Lung (tissue), 11 donors: ENCODE measurements at regions not wholly inside any gene's neighbourhood (a gene's known extent, or its start where the extent isn't known, plus 50 kb on each side); places are given as distances from the start of the nearest gene placed in this dataset.

Experiments used
- ATAC-seq: fragments of 200-7000 bp; cut with Tn5 transposase; one replicate; pipeline ENCODE4 v1.9.1; 2020; ENCODE audit warnings: moderate number of reproducible peaks; ENCODE audit not compliant: insufficient read depth, low FRiP score
- DNase-seq, 3 donors: peaks; one replicate each; pipeline ENCODE4 v3.0.0-alpha.2; 2013 to 2017
- H3K27ac ChIP-seq, 2 donors: one replicate each; pipeline ENCODE4 v1.5.1; 2013; ENCODE audit warnings: mild to moderate bottlenecking in 2 of 2, moderate library complexity in 2 of 2, control low read depth in 1 of 2, inconsistent platforms in 1 of 2, low read depth in 1 of 2, low read length in 1 of 2
- H3K27me3 ChIP-seq, 3 donors: one replicate each; pipeline ENCODE4 v1.5.1; 2013; ENCODE audit warnings: low read length in 2 of 3; ENCODE audit not compliant: control insufficient read depth in 3 of 3, insufficient read depth in 3 of 3
- H3K36me3 ChIP-seq, 4 donors: one replicate each; pipeline ENCODE4 v1.5.1; 2013; ENCODE audit warnings: low read length in 4 of 4, mild to moderate bottlenecking in 1 of 4, moderate library complexity in 1 of 4; ENCODE audit not compliant: control insufficient read depth in 4 of 4, insufficient read depth in 4 of 4
- H3K4me1 ChIP-seq, 5 donors: one replicate each; pipeline ENCODE4 v1.5.1; 2013; ENCODE audit warnings: low read length in 5 of 5, mild to moderate bottlenecking in 2 of 5, moderate library complexity in 1 of 5; ENCODE audit not compliant: control insufficient read depth in 5 of 5, insufficient read depth in 5 of 5
- H3K4me3 ChIP-seq: one replicate; pipeline ENCODE4 v1.5.1; 2013; ENCODE audit warnings: mild to moderate bottlenecking, control low read depth, moderate library complexity
- H3K9ac ChIP-seq, 2 donors: one replicate each; pipeline ENCODE4 v1.5.1; 2013; ENCODE audit warnings: low read length in 2 of 2, control low read depth in 1 of 2; ENCODE audit not compliant: insufficient read depth in 1 of 2
- H3K9me3 ChIP-seq, 4 donors: one replicate each; pipeline ENCODE4 v1.5.1; 2013; ENCODE audit warnings: low read length in 3 of 4, mild to moderate bottlenecking in 1 of 4, moderate library complexity in 1 of 4; ENCODE audit not compliant: control insufficient read depth in 4 of 4, insufficient read depth in 3 of 4
- WGBS, 2 donors: extraction: QIAGEN DNeasy Blood & Tissue Kit; methylation state at CpG; one replicate each; pipeline ENCODE4 v1.1.7; 2013; 5-methylcytosine and 5-hydroxymethylcytosine counted together
- TF ChIP-seq, protein P1 (sequence below): IDR thresholded peaks from 2 replicates; pipeline ENCODE4 v1.5.1; 2012; ENCODE audit warnings: mild to moderate bottlenecking; ENCODE audit errors: control extremely low read depth, extremely low read depth
- donor health status: control.
- donor health status: control.
- donor health status: Bipolar disorder and iron deficiency.
- donor health status: healthy.
- donor health status: DM: yes; HTN: yes; CAD: no.

DNA sequence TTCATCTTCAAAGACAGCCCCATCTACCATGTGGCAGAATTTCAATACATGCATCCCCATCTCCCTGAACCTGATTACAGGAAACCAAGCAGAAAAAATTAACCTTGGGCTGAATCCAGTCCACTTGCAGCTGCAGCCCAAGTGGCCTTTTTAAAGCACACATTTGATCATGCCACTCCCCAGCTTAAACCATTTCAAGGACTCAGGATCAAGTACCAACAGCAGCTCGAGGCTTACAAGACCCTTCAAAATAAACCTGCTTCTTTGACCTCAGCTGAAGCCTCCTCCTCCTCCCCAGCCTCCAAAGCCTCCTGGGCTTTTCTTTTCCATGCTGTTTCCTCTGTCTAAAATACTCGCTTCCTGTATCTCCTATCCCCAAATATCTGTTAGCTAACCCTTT, 50.7 kb upstream of the KIT start:
- Histone ChIP-seq H3K27ac (no peak overlapping the region), H3K27me3 (no peaks in the 10 kb centered on the region), H3K4me3 (no peak overlapping the region), H3K9me3 (no peaks in the 10 kb centered on the region), H3K36me3 (no peaks in the 10 kb centered on the region), H3K9ac (no peak overlapping the region), H3K4me1 (no peaks in the 10 kb centered on the region)
- DNase-seq (no peak), ATAC-seq (no peak)
- 63 to 89% methylated on average over 2 of the region's 2 CpGs for WGBS, 2 donors
- TF ChIP-seq, protein P1, sequence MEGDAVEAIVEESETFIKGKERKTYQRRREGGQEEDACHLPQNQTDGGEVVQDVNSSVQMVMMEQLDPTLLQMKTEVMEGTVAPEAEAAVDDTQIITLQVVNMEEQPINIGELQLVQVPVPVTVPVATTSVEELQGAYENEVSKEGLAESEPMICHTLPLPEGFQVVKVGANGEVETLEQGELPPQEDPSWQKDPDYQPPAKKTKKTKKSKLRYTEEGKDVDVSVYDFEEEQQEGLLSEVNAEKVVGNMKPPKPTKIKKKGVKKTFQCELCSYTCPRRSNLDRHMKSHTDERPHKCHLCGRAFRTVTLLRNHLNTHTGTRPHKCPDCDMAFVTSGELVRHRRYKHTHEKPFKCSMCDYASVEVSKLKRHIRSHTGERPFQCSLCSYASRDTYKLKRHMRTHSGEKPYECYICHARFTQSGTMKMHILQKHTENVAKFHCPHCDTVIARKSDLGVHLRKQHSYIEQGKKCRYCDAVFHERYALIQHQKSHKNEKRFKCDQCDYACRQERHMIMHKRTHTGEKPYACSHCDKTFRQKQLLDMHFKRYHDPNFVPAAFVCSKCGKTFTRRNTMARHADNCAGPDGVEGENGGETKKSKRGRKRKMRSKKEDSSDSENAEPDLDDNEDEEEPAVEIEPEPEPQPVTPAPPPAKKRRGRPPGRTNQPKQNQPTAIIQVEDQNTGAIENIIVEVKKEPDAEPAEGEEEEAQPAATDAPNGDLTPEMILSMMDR = no peak

DNA sequence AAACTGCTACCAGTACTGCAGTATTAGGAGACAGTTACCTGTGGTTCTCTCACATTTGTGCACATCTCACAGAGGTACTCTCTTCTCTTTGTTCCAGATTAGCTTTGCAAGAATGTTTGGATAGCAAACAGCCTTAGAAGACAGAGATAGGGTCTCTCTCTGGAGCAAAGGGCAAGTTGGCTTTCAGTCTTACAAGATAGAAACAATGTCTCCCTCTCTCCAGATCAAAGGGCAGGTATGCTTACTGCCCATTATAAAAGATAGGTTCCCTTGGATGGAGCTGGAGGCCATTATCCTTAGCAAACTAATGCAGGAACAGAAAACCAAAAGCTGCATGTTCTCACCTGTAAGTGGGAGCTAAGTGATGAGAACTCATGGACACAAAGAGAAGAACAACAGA, 50.2 kb upstream of the KIT start:
- no peak overlapping the region for H3K4me3 ChIP-seq
- no peaks in the 10 kb centered on the region for H3K4me1 ChIP-seq
- H3K36me3 ChIP-seq = no peaks in the 10 kb centered on the region
- no peak overlapping the region for H3K9ac ChIP-seq
- H3K9me3 ChIP-seq = no peaks in the 10 kb centered on the region
- no peaks in the 10 kb centered on the region for H3K27me3 ChIP-seq
- DNase-seq (no peak), ATAC-seq (no peak)
- H3K27ac ChIP-seq = no peak overlapping the region
- TF ChIP-seq, protein P1 = no peak
